T follicular helper cell (primary cell): ENCODE measurements at regions not wholly inside any gene's neighbourhood (a gene's known extent, or its start where the extent isn't known, plus 50 kb on each side); places are given as distances from the start of the nearest gene placed in this dataset.

ENCODE experiments used
- DNase-seq: peaks from one replicate; pipeline ENCODE4 v3.0.0-alpha.2; 2020; ENCODE audit warnings: low read depth

DNA sequence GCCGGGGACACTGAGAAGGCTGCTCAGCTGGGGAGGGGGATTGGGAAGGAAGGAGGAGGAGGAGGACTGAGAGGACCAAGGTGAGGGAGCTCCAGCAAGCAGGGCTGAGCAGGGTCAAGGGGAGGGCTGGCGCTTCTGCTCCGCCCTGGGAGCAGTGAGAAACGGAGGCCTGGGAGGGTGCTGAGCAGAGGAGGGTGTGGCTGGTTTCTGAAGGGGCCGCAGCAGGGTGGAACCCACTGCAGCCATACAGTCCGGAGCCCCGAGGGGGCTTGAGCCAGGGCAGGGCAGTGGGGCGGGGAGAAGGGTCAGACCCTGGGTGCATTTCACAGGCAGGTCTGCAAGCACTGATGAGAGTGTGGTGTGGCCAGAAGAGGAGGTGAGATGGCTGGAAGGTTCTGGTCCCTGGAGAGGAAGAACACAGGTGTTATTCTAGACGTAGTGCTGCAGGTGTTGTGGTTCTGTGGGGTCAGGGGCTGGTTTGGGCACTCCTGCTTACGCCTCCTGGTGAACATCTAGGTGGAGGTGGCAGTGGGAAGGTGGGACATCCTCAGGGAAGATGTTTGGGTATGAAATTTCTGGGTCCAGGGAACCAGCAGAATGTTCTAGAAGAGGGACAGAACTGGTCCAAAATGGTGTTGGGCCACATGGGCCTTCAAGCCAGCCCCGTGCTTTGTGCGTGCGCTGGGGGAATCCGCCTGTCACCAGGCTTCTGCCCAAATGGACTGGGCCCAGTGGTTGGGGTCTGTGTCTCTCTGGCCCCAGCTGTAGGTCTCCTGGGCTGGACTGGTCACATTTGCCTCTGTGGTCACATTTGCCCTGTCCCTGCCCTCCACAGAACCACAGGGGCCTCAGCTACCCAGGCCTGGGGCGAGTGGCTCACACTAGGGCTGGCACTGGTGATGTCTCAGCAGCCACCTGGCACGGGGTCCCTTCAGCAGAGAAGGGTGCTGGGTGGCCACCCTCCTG lies 714.7 kb downstream of the BRD1 start:
- no peak for DNase-seq

GRCh38 chr22:49112176-49112575 lies 715.5 kb downstream of the BRD1 start:
- DNase-seq, result no peak

GRCh38 chr22:49111085-49111484 lies 716.6 kb downstream of the BRD1 start:
- no peak for DNase-seq

- DNase-seq, result no peak
Observed at GRCh38 chr22:49108636-49109315, 718.9 kb downstream of the BRD1 start.

- no peak for DNase-seq
Observed at GRCh38 chr22:49107961-49108530, 719.6 kb downstream of the BRD1 start.

DNA sequence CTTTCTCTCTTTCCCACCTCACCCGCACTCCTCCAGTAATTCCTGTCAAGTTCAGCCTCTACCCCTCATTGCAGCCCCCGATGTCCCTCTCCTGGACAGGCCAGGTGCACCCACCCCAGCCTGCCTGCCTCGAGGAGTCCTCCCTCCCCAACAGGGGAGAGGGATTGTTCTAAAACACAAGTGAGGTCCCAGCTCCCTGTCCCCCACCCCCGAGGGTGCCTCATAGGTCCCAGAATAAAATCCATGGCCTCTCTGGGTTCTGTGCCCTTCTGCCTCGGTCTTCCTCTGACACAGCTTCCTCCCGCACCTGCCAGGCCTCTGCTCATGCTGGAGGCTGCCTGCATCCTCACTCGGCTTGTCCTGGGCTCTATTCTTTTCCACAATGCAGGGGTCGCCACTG lies 720.1 kb downstream of the BRD1 start:
- DNase-seq, result no peak

- DNase-seq, result no peak
Observed at GRCh38 chr22:49106842-49107152, 720.9 kb downstream of the BRD1 start.

- DNase-seq, result no peak
Observed at GRCh38 chr22:49106096-49106841, 721.4 kb downstream of the BRD1 start.

- no peak for DNase-seq
Observed at GRCh38 chr22:49104434-49104833, 723.2 kb downstream of the BRD1 start.

GRCh38 chr22:49103314-49104059 lies 724.2 kb downstream of the BRD1 start:
- no peak for DNase-seq

- no peak for DNase-seq
Observed at GRCh38 chr22:49102367-49102766, 725.3 kb downstream of the BRD1 start.

DNA sequence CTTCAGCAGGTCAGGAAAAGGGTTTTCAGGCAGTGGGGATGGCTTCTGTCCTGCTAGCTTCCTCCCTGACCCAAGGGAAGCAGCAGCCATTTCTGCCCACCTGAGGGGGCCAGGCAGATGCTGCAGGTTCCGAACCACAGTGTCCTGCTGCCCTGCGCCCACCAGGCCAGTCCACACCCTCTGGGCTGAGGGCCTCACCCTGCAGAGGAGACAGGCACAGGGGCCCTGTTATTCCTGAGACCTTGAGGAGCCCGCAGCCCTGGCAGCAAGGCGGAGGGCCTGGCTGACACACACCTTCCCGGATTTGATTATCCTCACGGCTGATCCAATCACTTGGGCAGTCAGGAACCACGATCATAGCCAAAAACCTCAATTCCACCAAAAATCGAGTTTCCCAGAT lies 725.8 kb downstream of the BRD1 start:
- DNase-seq, result no peak

DNA sequence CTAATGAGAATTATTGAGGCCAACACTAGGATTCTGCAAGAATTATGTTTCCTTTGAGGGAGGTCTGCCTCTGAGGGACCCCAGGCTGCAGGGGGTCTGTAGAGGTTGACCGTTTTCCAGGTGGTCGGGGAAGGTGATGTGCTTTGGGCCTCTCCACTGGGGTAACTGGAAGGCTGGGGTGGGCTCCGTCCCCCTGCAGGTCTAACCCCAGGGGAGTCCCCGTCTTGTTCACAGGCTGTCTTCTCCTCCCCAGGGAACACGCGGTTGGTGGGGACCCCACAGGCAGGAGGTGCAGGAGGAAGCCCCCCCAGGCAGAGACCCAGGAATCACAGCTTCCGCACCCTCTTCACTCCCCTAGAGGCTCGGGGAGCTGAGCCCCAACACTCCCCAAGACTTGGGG lies 726.4 kb downstream of the BRD1 start:
- DNase-seq, result no peak

DNA sequence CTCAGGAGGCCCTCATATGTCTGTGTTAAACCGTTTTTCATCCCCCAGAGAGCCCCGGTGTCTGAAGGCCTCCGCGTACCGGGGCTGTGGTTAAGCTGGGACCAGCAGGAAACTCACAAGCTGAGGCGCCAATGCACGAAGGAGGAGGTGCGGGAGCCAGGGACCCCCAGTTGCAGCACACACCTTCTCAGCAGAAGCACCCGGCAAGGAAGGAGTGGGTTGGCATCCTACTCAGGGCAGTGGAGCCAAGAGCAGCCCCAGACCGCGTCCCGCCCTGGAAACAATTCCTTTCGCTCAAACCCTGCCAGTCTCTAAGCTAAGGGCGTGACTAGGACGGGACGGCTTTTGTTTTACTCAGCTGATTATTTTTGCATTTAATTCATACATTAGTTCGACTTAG lies 726.9 kb downstream of the BRD1 start:
- no peak for DNase-seq

DNA sequence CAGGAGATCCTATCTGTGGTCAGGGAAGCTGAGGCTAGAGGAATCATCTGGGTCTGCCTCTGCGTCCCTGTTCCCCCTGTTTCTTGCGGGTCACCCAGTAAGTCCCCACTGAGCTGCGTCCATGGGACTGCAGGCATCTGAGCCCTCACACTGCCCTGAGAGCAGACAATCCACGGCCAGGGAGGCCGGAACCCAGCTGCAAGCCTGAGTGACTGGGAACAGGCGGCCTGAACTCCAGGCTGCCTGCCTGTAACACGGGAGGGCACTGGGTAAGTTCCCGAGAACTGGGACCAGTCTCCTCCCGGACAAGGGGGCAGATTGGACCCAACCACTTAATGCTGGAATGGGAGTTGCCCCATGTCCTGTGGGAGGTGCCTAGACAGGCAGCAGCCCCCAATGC lies 727.4 kb downstream of the BRD1 start:
- no peak for DNase-seq

GRCh38 chr22:49099496-49100124 lies 728.1 kb downstream of the BRD1 start:
- no peak for DNase-seq

- no peak for DNase-seq
Observed at GRCh38 chr22:49099089-49099488, 728.6 kb downstream of the BRD1 start.

GRCh38 chr22:49097966-49098365 lies 729.7 kb downstream of the BRD1 start:
- no peak for DNase-seq

DNA sequence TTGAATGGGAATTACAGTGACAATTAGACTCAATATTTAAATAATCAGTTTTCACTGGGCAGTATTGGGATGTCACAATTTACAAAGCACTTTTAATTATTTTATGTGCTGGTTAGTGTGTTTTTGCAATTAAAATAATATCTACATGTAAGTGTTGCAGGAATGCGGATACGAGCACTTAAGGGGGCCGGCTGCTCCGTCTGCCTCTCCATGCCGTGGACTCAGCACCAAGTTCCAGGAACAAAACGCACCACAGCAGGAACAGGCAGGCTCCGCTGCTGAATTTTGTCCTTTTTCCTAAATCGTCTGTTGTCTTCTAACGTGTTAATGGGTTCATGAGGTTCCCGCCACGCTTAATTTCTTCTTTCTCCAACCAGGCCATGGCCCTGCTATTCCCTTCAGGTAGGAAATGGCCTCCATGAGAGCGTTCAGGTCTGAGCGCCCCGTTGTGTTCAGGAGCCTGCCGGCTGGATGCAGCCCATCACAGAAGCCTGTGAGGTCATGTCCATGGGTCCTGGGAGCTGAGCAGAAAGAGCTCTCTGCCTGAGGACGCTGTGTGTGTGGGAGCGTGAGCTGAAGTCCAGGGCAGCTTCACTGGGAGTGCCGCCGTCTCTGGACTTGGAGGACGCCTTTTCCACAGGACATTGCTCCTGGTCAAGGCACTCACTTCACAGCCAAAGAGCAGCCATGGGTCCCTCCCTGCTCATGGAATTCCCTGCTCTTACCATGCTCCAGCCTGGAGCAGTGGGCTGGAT lies 730.3 kb downstream of the BRD1 start:
- DNase-seq, result no peak

DNA sequence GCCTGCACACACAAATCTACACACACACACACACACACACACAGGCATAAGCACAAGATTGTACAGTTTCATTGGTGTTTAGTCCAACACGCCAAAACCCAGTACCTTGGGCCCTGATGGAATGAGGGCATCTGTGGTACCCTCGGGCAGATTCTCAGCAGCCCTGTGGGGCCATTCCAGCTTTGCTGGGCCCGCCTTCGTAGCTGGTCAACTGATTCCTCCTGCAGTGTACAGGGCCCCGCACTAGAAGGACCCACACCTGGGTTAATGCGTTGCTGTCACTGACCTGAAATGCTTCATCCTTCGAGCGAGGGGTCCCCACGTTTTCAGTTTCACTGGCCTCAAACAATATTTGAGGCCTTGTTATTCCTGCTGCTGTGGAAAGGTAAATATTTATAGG lies 731.2 kb downstream of the BRD1 start:
- no peak for DNase-seq
